ENCODE measurements at regions not wholly inside any gene's neighbourhood (a gene's known extent, or its start where the extent isn't known, plus 50 kb on each side); places are given as distances from the start of the nearest gene placed in this dataset.

- DNase-seq, result no peak
These were observed 116.5 kb downstream of the SNX18 start for GRCh38 chr5:54634089-54634488.

DNA sequence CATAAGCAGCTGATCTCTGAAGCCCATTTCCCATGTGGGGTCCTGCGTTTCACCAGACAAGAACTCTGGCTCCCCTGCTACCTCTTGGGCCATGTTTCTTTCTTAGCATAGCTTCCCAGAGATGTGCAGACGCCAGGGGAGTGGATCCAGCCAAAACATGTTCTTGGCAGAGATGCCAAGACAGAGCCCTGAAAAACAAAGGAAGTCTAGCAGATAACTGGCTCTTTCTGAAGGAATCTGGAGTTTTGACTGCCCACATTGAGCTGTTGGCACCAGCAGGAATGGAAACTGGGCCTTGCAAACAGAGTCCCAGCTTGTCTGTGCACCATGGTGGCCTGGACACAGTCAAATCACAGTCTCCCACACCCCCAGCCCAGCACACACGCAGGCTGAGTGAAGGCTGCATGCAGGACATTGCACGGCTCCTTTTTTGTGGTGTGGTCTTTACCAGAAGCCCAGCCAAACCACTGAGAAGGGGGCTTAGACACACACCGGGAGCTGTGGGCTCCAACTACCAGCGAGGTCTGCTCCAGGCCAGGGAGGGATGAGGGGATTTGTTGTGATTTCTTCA, 114.7 kb downstream of the SNX18 start:
- DNase-seq, result no peak

GRCh38 chr5:54630738-54631359, 113.3 kb downstream of the SNX18 start:
- no peak for DNase-seq

DNA sequence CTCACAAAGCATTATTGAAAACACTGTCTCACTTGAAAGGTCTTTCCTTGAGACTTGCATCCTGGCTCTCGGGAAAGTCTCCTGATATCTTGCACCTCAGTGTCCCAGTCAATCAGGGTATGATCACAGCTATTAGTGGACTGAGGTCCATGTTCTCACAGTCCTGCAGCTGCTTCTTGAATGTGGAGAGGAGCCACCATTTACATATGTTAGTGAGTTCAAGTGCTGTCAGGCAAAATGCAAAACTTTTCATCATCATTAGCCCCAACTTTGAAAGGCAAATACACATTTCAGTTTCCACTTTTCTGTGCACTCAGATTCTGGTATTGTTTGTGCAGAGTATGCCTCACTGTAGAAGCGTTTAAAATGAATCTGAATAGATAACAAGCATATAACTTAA, 111.6 kb downstream of the SNX18 start:
- no peak for DNase-seq

- DNase-seq, result no peak
These were observed 110.5 kb downstream of the SNX18 start for GRCh38 chr5:54628050-54628449.

- no peak for DNase-seq
These were observed 108.8 kb downstream of the SNX18 start for GRCh38 chr5:54626407-54626806.

- no peak for DNase-seq
These were observed 107.4 kb downstream of the SNX18 start for GRCh38 chr5:54624805-54625568.

GRCh38 chr5:54621709-54622108, 104.2 kb downstream of the SNX18 start:
- DNase-seq, result no peak

GRCh38 chr5:54621048-54621447, 103.5 kb downstream of the SNX18 start:
- DNase-seq, result no peak

GRCh38 chr5:54620141-54620933, 102.8 kb downstream of the SNX18 start:
- no peak for DNase-seq

GRCh38 chr5:54619731-54620130, 102.2 kb downstream of the SNX18 start:
- no peak for DNase-seq

DNA sequence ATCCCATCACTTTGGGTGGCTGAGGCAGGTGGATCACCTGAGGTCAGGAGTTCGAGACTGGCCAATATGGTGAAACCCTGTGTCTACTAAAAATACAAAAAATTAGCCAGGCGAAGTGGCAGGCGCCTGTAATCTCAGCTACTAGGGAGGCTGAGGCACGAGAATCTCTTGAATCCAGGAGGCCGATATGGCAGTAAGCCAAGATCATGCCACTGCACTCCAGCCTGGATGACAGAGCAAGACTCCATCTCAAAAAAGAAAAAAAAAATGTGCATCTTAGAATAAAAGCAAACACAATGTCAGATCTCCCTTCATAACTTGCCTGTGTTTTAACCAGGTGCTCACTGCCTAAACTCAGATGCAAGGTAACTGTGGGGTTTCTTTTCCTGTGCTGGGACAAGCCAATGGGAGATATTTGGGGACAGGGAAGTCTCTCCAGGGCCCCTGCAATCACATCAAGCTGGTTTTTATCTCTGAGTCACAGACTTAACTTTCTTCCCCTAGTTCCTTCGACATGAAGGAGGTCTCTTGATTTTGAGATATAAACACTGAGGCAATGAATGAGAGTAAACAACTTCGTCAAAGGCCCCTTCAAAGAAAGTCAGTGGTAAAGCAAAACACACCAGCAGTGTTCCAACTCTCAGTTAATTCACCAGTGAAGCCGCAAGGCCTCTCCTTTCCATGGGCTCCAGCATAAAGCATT, 99.1 kb downstream of the SNX18 start:
- DNase-seq, result no peak

DNA sequence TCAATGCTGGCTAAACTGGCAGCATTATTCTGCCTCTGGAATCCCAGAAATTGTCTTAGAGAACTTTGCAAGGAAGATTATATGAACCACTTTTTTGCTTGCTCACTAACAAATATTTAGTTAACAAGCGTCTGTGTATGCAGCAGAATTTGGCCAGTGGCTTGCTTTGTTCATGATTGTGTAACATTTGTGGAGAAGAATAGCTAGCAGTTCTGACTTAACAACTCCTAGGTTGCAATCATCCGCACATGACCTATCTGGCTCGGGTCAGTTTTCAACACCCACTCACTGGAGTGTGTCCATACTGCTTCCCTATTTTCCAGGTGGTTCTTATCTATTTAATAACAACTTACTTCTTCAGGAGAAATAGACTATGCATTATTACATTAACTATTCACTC, 98.5 kb downstream of the SNX18 start:
- DNase-seq, result no peak

DNA sequence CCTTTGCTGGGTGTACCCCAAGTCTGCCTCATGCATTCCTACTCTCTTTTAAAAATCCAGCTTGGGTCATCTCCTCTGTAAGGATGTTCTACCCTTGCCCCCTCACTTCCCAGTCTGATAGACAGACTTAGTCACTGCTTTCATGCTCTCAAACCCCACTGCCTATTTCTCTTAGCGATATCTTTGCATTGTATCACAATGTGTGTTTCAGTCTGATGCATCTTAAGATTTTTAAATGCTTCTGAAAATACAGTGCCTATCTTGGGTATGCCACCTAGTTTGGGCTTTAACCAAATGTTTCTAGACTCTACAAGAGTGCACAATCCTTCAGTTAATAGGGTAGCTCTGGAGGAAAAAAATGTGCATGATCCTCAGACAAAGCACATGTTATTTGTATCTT, 97.8 kb downstream of the SNX18 start:
- DNase-seq, result no peak

GRCh38 chr5:54612711-54613110, 95.2 kb downstream of the SNX18 start:
- DNase-seq, result no peak

- no peak for DNase-seq
These were observed 93.9 kb downstream of the SNX18 start for GRCh38 chr5:54611290-54611951.

- peak; percentile 28 for DNase-seq
These were observed 92.8 kb downstream of the SNX18 start for GRCh38 chr5:54610197-54610944.

DNA sequence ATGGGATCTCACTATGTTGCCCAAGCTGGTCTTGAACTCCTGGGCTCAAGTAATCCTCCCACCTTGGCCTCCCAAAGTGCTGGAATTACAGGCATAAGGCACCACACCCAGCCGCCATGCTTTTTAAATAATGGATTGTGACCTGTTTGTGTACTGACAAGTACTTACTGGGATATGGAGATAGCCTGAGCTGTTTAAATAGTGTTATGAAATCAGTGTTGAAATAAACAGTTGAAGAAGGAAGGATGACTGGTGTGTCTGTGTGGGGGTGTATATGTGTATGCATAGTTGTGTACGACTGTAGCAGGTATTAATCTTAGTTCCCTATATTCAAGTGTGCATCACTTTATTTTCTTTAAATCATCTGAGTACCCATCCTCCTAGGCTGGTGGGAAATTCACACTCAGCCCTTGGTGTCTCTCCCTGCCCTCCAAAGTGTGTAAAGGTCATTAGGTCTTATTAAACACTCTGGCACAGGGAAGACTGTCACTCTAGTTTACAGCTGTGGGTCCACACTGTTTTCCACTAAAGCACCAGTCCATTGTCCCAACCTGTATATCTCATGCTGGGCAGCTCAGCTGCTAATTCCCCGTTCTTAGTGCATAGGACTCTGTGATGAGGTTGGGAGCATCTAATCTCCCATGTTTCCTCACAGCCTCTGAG, 91.0 kb downstream of the SNX18 start:
- DNase-seq, result no peak

- DNase-seq, result no peak
These were observed 89.4 kb downstream of the SNX18 start for GRCh38 chr5:54607006-54607405.

DNA sequence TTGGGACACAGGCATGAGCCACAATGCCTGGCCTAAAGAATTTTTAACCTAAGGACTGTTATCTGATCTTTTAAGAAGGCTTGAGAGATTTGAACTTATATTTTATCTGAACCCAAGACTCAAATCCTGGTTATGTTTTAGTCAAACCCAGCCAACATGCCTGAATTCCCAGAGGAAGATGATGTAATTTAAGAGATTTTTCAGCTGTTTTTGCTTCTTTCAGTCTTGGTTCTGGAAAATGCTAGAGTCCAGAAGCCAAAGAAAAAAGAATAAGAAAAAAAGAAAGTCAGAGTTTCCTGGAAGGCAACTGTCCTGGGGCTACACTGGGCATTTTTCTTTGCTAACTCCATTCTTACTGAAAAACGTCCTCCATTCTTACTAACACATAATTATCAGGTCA, 85.8 kb downstream of the SNX18 start:
- DNase-seq, result no peak

- DNase-seq, result no peak
These were observed 84.9 kb downstream of the SNX18 start for GRCh38 chr5:54602475-54602874.
